Mesenchymal stem cell (in vitro differentiated cells and primary cell): ENCODE measurements at regions not wholly inside any gene's neighbourhood (a gene's known extent, or its start where the extent isn't known, plus 50 kb on each side); places are given as distances from the start of the nearest gene placed in this dataset.

Experiments used
- DNase-seq: peaks from one replicate; pipeline ENCODE4 v3.0.0-alpha.2; 2013
- H2AFZ ChIP-seq: one replicate; pipeline ENCODE4 v1.6.1; 2013; ENCODE audit warnings: low read depth, mild to moderate bottlenecking, control low read depth, inconsistent platforms, low read length, moderate library complexity
- H2AK5ac ChIP-seq: 2 replicates; pipeline ENCODE4 v1.6.1; 2013; ENCODE audit warnings: low read length, moderate library complexity, mild to moderate bottlenecking, inconsistent platforms; ENCODE audit not compliant: severe bottlenecking
- H2BK120ac ChIP-seq: one replicate; pipeline ENCODE4 v1.6.1; 2013; ENCODE audit warnings: low read depth, mild to moderate bottlenecking, inconsistent platforms, low read length, moderate library complexity
- H2BK12ac ChIP-seq, 2 experiments: one replicate each; pipeline ENCODE4 v1.6.1; 2013; ENCODE audit warnings: inconsistent platforms in 2 of 2, low read length in 2 of 2, mild to moderate bottlenecking in 2 of 2, moderate library complexity in 2 of 2, control low read depth in 1 of 2
- H2BK15ac ChIP-seq: one replicate; pipeline ENCODE4 v1.6.1; 2013; ENCODE audit warnings: mild to moderate bottlenecking, low read depth, inconsistent platforms; ENCODE audit not compliant: poor library complexity, severe bottlenecking
- H2BK5ac ChIP-seq: 2 replicates; pipeline ENCODE4 v1.6.1; 2013; ENCODE audit warnings: low read depth, mild to moderate bottlenecking, low read length, control low read depth, inconsistent platforms; ENCODE audit not compliant: poor library complexity, severe bottlenecking
- H3K14ac ChIP-seq, 2 experiments: one replicate each; pipeline ENCODE4 v1.6.1; 2013; ENCODE audit warnings: inconsistent platforms in 2 of 2, low read length in 2 of 2, control low read depth in 1 of 2, mild to moderate bottlenecking in 1 of 2, moderate library complexity in 1 of 2
- H3K18ac ChIP-seq, 2 experiments: one replicate each; pipeline ENCODE4 v1.6.1; 2013; ENCODE audit warnings: inconsistent platforms in 2 of 2, low read length in 2 of 2, control low read depth in 1 of 2, low read depth in 1 of 2, mild to moderate bottlenecking in 1 of 2
- H3K23ac ChIP-seq, 2 experiments: one replicate each; pipeline ENCODE4 v1.6.1; 2013; ENCODE audit warnings: inconsistent platforms in 2 of 2, low read length in 2 of 2, mild to moderate bottlenecking in 2 of 2, moderate library complexity in 2 of 2, control low read depth in 1 of 2
- H3K27ac ChIP-seq: 2 replicates; pipeline ENCODE4 v1.5.1; 2013; ENCODE audit warnings: mild to moderate bottlenecking, moderate library complexity, low read length, control low read depth, inconsistent platforms; ENCODE audit not compliant: poor library complexity, severe bottlenecking
- H3K27me3 ChIP-seq, 2 experiments: 2 replicates each; pipeline versions ENCODE4 v1.6.1 to v1.7.0; 2013; ENCODE audit warnings: low read length in 2 of 2, mild to moderate bottlenecking in 2 of 2, moderate library complexity in 2 of 2, control low read depth in 1 of 2, inconsistent platforms in 1 of 2; ENCODE audit not compliant: control insufficient read depth in 1 of 2, insufficient read depth in 1 of 2
- H3K36me3 ChIP-seq, 2 experiments: 2 replicates each; pipeline versions ENCODE4 v1.6.1 to v1.7.0; 2013; ENCODE audit warnings: low read length in 2 of 2, control low read depth in 1 of 2, inconsistent platforms in 1 of 2, low read depth in 1 of 2, mild to moderate bottlenecking in 1 of 2; ENCODE audit not compliant: insufficient read depth in 2 of 2, control insufficient read depth in 1 of 2
- H3K4ac ChIP-seq, 2 experiments: one replicate each; pipeline ENCODE4 v1.6.1; 2013; ENCODE audit warnings: inconsistent platforms in 2 of 2, low read length in 2 of 2, mild to moderate bottlenecking in 2 of 2, moderate library complexity in 2 of 2, control low read depth in 1 of 2, low read depth in 1 of 2
- H3K4me1 ChIP-seq: 2 replicates; pipeline ENCODE4 v1.6.1; 2013; ENCODE audit warnings: low read depth, low read length, control low read depth; ENCODE audit not compliant: control insufficient read depth, insufficient read depth
- H3K4me2 ChIP-seq: 2 replicates; pipeline ENCODE4 v1.6.1; 2013; ENCODE audit warnings: low read length, mild to moderate bottlenecking, inconsistent platforms; ENCODE audit not compliant: poor library complexity, severe bottlenecking
- H3K4me3 ChIP-seq, 2 experiments: 2 replicates each; pipeline versions ENCODE4 v1.5.1 to v1.7.0; 2013; ENCODE audit warnings: low read length in 2 of 2, mild to moderate bottlenecking in 2 of 2, control low read depth in 1 of 2, low read depth in 1 of 2; ENCODE audit not compliant: insufficient read depth in 1 of 2
- H3K79me1 ChIP-seq: replicated peaks from 2 replicates; pipeline ENCODE4 v1.6.1; 2013; ENCODE audit warnings: mild to moderate bottlenecking, control low read depth, low read length, inconsistent platforms; ENCODE audit not compliant: poor library complexity, severe bottlenecking
- H3K9ac ChIP-seq: 2 replicates; pipeline ENCODE4 v1.7.0; 2013; ENCODE audit warnings: mild to moderate bottlenecking, low read length, moderate library complexity
- H3K9me3 ChIP-seq: 2 replicates; pipeline ENCODE4 v1.7.0; 2013; ENCODE audit warnings: mild to moderate bottlenecking, low read length; ENCODE audit not compliant: control insufficient read depth
- H4K8ac ChIP-seq: one replicate; pipeline ENCODE4 v1.6.1; 2013; ENCODE audit warnings: inconsistent platforms, mild to moderate bottlenecking, low read length, moderate library complexity
- H4K91ac ChIP-seq: one replicate; pipeline ENCODE4 v1.6.1; 2013; ENCODE audit warnings: mild to moderate bottlenecking, low read length, inconsistent platforms
- WGBS: methylation state at CpG from one replicate; pipeline ENCODE4 v1.1.7; 2013; ENCODE audit warnings: mixed read lengths; 5-methylcytosine and 5-hydroxymethylcytosine counted together

DNA sequence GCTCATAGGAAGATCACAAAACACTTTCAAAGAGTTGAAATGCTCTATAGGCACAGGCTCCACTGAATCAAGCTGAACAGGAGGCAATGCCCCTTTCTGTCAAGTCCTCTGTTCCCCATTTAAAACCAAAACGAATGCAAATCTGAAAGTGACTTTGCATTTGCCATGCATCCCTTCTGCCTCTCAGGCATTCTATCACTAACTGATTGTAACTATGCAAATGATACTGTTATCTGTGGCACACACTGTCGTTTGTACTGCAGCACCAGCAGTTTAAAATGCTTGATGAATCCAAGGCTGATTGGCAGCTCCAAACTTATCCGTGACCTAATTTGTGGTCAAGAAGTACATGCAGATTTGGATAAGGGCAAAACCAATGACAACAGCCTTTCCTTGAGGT, 1067.5 kb upstream of the MAP3K7 start:
- Histone ChIP-seq H2AFZ (no peak overlapping the region), H3K14ac (no peak overlapping the region), H3K9me3 (no peaks in the 10 kb centered on the region), H4K91ac (no peak overlapping the region), H2BK15ac (no peak overlapping the region), H3K4me1 (no peaks in the 10 kb centered on the region), H2BK120ac (no peak overlapping the region), H3K79me1 (no peaks in the 10 kb centered on the region), H3K23ac (no peak overlapping the region), H3K27ac (no peak overlapping the region), H3K4me2 (no peak overlapping the region), H3K36me3 (no peaks in the 10 kb centered on the region), H2AK5ac (no peak overlapping the region), H2BK12ac (no peak overlapping the region), H2BK5ac (no peak overlapping the region), H3K27me3 (no peaks in the 10 kb centered on the region), H3K18ac (no peak overlapping the region), H3K4ac (no peak overlapping the region), H4K8ac (no peak overlapping the region), H3K9ac (no peak overlapping the region), H3K4me3 (no peak overlapping the region)
- DNase-seq: no peak
- 34% methylated on average over 3 of the region's 3 CpGs for WGBS

DNA sequence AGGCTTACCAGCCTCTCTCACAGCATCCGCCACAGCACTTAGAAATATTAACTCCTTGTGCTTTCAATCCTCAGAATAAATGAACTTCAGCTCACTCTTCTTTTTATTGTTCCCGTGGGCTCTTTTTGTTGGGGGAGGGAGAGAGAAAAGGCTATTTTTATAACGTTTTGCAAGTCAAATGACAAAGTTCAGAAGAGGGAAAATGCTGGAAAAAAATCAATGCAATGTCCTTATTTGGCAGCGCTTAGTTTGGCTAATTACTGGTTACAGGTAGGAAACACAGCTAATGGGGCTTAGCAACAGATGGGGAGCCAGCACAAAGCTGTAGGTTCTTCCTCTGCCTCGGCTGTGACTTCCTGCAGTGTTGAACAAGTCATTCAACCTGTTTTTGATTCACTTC, 1067.0 kb upstream of the MAP3K7 start:
- Histone ChIP-seq H3K27ac (no peak overlapping the region), H3K4me1 (no peaks in the 10 kb centered on the region), H2BK12ac (no peak overlapping the region), H3K4me3 (no peak overlapping the region), H2BK15ac (no peak overlapping the region), H4K8ac (no peak overlapping the region), H3K4me2 (no peak overlapping the region), H3K9ac (no peak overlapping the region), H3K79me1 (no peaks in the 10 kb centered on the region), H2AFZ (no peak overlapping the region), H3K14ac (no peak overlapping the region), H3K23ac (no peak overlapping the region), H3K27me3 (no peaks in the 10 kb centered on the region), H4K91ac (no peak overlapping the region), H3K9me3 (no peaks in the 10 kb centered on the region), H2AK5ac (no peak overlapping the region), H2BK5ac (no peak overlapping the region), H2BK120ac (no peak overlapping the region), H3K18ac (no peak overlapping the region), H3K36me3 (no peaks in the 10 kb centered on the region), H3K4ac (no peak overlapping the region)
- no peak for DNase-seq
- 38% methylated on average over 5 of the region's 5 CpGs for WGBS

DNA sequence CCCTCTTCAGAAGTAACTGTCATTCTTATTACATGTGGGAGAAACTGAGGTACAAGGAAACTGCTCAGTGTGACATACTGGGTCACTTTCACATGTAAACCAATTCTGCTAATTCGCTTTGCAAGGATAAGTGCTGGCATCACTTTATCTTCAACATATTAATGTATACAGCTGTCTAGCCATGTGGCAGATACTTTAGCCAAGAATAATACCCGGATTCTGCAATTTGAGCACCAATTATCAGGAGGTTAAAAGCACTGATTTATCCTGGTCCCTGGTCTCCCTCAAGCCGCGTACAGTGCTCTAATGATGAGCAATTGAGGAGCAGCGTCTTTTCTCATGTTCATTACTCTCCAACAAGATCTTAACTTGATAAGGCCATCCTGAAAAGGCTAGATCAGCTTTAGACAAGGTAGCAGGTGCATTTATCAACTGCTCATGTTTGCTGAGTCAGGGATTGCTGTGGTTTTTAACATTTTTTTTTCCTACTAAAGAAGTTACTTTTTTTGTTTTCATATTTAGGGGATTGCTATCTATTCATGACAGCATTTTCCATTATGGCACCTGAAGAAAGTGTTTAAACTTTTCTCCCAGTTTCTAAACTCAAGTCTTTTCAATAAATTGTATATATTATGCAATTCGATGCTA, 1066.3 kb upstream of the MAP3K7 start:
- Histone ChIP-seq H4K8ac (no peak overlapping the region), H3K18ac (no peak overlapping the region), H2BK120ac (no peak overlapping the region), H3K36me3 (no peaks in the 10 kb centered on the region), H2AFZ (no peak overlapping the region), H3K23ac (no peak overlapping the region), H3K4me1 (no peaks in the 10 kb centered on the region), H3K9me3 (no peaks in the 10 kb centered on the region), H2AK5ac (no peak overlapping the region), H3K27me3 (no peaks in the 10 kb centered on the region), H3K4me3 (no peak overlapping the region), H4K91ac (no peak overlapping the region), H3K27ac (no peak overlapping the region), H3K4me2 (no peak overlapping the region), H3K14ac (no peak overlapping the region), H3K79me1 (no peaks in the 10 kb centered on the region), H2BK15ac (no peak overlapping the region), H2BK5ac (no peak overlapping the region), H3K4ac (no peak overlapping the region), H2BK12ac (no peak overlapping the region), H3K9ac (no peak overlapping the region)
- DNase-seq: no peak
- 82% methylated on average over 5 of the region's 6 CpGs for WGBS

DNA sequence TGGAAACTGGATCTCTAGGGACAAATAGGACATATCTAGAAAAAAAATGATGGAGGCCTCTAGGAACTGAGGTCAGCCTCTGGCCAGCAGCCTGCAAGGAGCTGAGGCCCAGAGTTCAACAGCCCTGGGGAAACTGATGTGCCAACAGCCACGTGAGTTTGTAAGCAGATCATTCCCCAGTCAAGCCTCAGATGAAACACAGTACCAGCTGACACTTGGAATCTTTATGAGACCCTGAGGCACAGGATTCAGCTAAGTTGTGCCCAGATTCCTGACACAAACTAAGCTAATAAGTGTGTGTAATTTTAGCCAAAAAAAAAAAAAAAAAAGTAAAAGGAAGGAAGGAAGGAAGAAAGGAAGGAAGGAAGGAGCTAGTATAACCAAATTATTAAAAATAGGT, 1059.8 kb upstream of the MAP3K7 start:
- no peak overlapping the region for H3K9ac ChIP-seq
- H3K4me1 ChIP-seq: no peaks in the 10 kb centered on the region
- no peak overlapping the region for H2BK15ac ChIP-seq
- no peak overlapping the region for H4K8ac ChIP-seq
- H3K27ac ChIP-seq: no peak overlapping the region
- no peak overlapping the region for H3K18ac ChIP-seq
- DNase-seq: no peak
- no peak overlapping the region for H3K4me3 ChIP-seq
- no peaks in the 10 kb centered on the region for H3K36me3 ChIP-seq
- 80% methylated on average over 1 of the region's 1 CpG for WGBS
- no peak overlapping the region for H3K4me2 ChIP-seq
- no peak overlapping the region for H2AK5ac ChIP-seq
- no peaks in the 10 kb centered on the region for H3K27me3 ChIP-seq
- H2BK120ac ChIP-seq: no peak overlapping the region
- H3K14ac ChIP-seq: no peak overlapping the region
- no peak overlapping the region for H2BK5ac ChIP-seq
- H3K9me3 ChIP-seq: peaks cover 5% of the 10 kb centered on the region
- no peak overlapping the region for H3K4ac ChIP-seq
- no peak overlapping the region for H2AFZ ChIP-seq
- no peak overlapping the region for H4K91ac ChIP-seq
- H3K23ac ChIP-seq: no peak overlapping the region
- no peak overlapping the region for H2BK12ac ChIP-seq
- H3K79me1 ChIP-seq: no peaks in the 10 kb centered on the region
